ENCODE measurements at regions not wholly inside any gene's neighbourhood (a gene's known extent, or its start where the extent isn't known, plus 50 kb on each side); places are given as distances from the start of the nearest gene placed in this dataset.

GRCh38 chr10:42960991-42961795 lies 115.7 kb upstream of the RET start:
- ChIA-PET POLR2A (no interaction called here), CTCF (no interaction called here)
- DNase-seq: no peak
- H3K36me3 Mint-ChIP-seq (ENCODE audit: low read depth): no peaks in the 10 kb centered on the region
- H3K9me3 Mint-ChIP-seq: no peaks in the 10 kb centered on the region
- no peaks in the 10 kb centered on the region for H3K4me1 Mint-ChIP-seq
- H3K27ac Mint-ChIP-seq: no peak overlapping the region
- no peak overlapping the region for H3K4me3 Mint-ChIP-seq
- H3K27me3 Mint-ChIP-seq: peaks cover 14% of the 10 kb centered on the region

GRCh38 chr10:42961796-42962109 lies 115.1 kb upstream of the RET start:
- no peak for DNase-seq
- no peak overlapping the region for H3K27ac Mint-ChIP-seq
- CTCF ChIA-PET: no interaction called here
- POLR2A ChIA-PET: no interaction called here
- H3K27me3 Mint-ChIP-seq: peaks cover 14% of the 10 kb centered on the region
- no peaks in the 10 kb centered on the region for H3K4me1 Mint-ChIP-seq
- H3K4me3 Mint-ChIP-seq: no peak overlapping the region
- no peaks in the 10 kb centered on the region for H3K9me3 Mint-ChIP-seq
- H3K36me3 Mint-ChIP-seq (ENCODE audit: low read depth): no peaks in the 10 kb centered on the region

- CTCF ChIA-PET: no interaction called here
- H3K4me3 Mint-ChIP-seq: no peak overlapping the region
- H3K4me1 Mint-ChIP-seq: no peaks in the 10 kb centered on the region
- no peaks in the 10 kb centered on the region for H3K36me3 Mint-ChIP-seq (ENCODE audit: low read depth)
- peaks cover 11% of the 10 kb centered on the region for H3K27me3 Mint-ChIP-seq
- no peak for DNase-seq
- no peaks in the 10 kb centered on the region for H3K9me3 Mint-ChIP-seq
- H3K27ac Mint-ChIP-seq: no peak overlapping the region
- POLR2A ChIA-PET: no interaction called here
These were observed 114.6 kb upstream of the RET start for GRCh38 chr10:42962110-42962901.

- no peak for DNase-seq
- H3K4me1 Mint-ChIP-seq: no peaks in the 10 kb centered on the region
- no peaks in the 10 kb centered on the region for H3K9me3 Mint-ChIP-seq
- H3K36me3 Mint-ChIP-seq (ENCODE audit: low read depth): no peaks in the 10 kb centered on the region
- no peak overlapping the region for H3K27ac Mint-ChIP-seq
- peaks cover 11% of the 10 kb centered on the region for H3K27me3 Mint-ChIP-seq
- POLR2A ChIA-PET: no interaction called here
- CTCF ChIA-PET: no interaction called here
- no peak overlapping the region for H3K4me3 Mint-ChIP-seq
These were observed 114.0 kb upstream of the RET start for GRCh38 chr10:42962902-42963231.

- no peaks in the 10 kb centered on the region for H3K9me3 Mint-ChIP-seq
- peaks cover 15% of the 10 kb centered on the region for H3K27me3 Mint-ChIP-seq
- POLR2A ChIA-PET: no interaction called here
- no peak for DNase-seq
- no peak overlapping the region for H3K27ac Mint-ChIP-seq
- H3K36me3 Mint-ChIP-seq (ENCODE audit: low read depth): no peaks in the 10 kb centered on the region
- CTCF ChIA-PET: no interaction called here
- no peak overlapping the region for H3K4me3 Mint-ChIP-seq
- no peaks in the 10 kb centered on the region for H3K4me1 Mint-ChIP-seq
These were observed 113.6 kb upstream of the RET start for GRCh38 chr10:42963312-42963711.

- Mint-ChIP-seq H3K4me1 (no peaks in the 10 kb centered on the region), H3K9me3 (no peaks in the 10 kb centered on the region), H3K4me3 (no peak overlapping the region), H3K36me3 (ENCODE audit: low read depth) (no peaks in the 10 kb centered on the region), H3K27ac (no peak overlapping the region), H3K27me3 (peaks cover 13% of the 10 kb centered on the region)
- POLR2A ChIA-PET: no interaction called here
- CTCF ChIA-PET: no interaction called here
- DNase-seq: no peak
These were observed 107.7 kb upstream of the RET start for GRCh38 chr10:42969147-42969546.

GRCh38 chr10:42969909-42970308 lies 107.0 kb upstream of the RET start:
- Mint-ChIP-seq H3K27ac (no peak overlapping the region), H3K4me3 (no peak overlapping the region), H3K9me3 (no peaks in the 10 kb centered on the region), H3K36me3 (ENCODE audit: low read depth) (no peaks in the 10 kb centered on the region), H3K27me3 (peaks cover 10% of the 10 kb centered on the region), H3K4me1 (no peaks in the 10 kb centered on the region)
- POLR2A ChIA-PET: no interaction called here
- DNase-seq: no peak
- CTCF ChIA-PET: interaction anchor here (1.1 kb wide), 1 partner anchor 29 kb away, joined by 4 read pairs; no protein-coding TSS in a partner anchor

GRCh38 chr10:42970451-42971250 lies 106.2 kb upstream of the RET start:
- CTCF ChIA-PET: interaction anchor here (1.1 to 1.3 kb wide), 2 partner anchors 28 to 77 kb away, joined by 3 to 4 read pairs; no protein-coding TSS in a partner anchor

GRCh38 chr10:42971251-42971599 lies 105.6 kb upstream of the RET start:
- DNase-seq: no peak
- ChIA-PET POLR2A (no interaction called here), CTCF (interaction anchor here (1.1 to 1.3 kb wide), 2 partner anchors 27 to 78 kb away, joined by 3 to 4 read pairs; no protein-coding TSS in a partner anchor)
- no peak overlapping the region for H3K27ac Mint-ChIP-seq
- H3K4me1 Mint-ChIP-seq: no peaks in the 10 kb centered on the region
- H3K27me3 Mint-ChIP-seq: peaks cover 4% of the 10 kb centered on the region
- H3K4me3 Mint-ChIP-seq: no peak overlapping the region
- no peaks in the 10 kb centered on the region for H3K9me3 Mint-ChIP-seq
- H3K36me3 Mint-ChIP-seq (ENCODE audit: low read depth): no peaks in the 10 kb centered on the region

More at GRCh38 chr10:42970451-42971250, 106.2 kb upstream of the RET start:
- DNase-seq: no peak
- H3K36me3 Mint-ChIP-seq (ENCODE audit: low read depth): no peaks in the 10 kb centered on the region
- POLR2A ChIA-PET: no interaction called here
- no peaks in the 10 kb centered on the region for H3K9me3 Mint-ChIP-seq
- no peak overlapping the region for H3K4me3 Mint-ChIP-seq
- no peaks in the 10 kb centered on the region for H3K4me1 Mint-ChIP-seq
- H3K27ac Mint-ChIP-seq: no peak overlapping the region
- H3K27me3 Mint-ChIP-seq: peaks cover 8% of the 10 kb centered on the region

- DNase-seq: no peak
- ChIA-PET POLR2A (no interaction called here), CTCF (no interaction called here)
- Mint-ChIP-seq H3K27me3 (peaks cover 3% of the 10 kb centered on the region), H3K36me3 (ENCODE audit: low read depth) (no peaks in the 10 kb centered on the region), H3K27ac (no peak overlapping the region), H3K9me3 (no peaks in the 10 kb centered on the region), H3K4me1 (no peaks in the 10 kb centered on the region), H3K4me3 (no peak overlapping the region)
These were observed 103.9 kb upstream of the RET start for GRCh38 chr10:42972946-42973345.

GRCh38 chr10:42973411-42973810 lies 103.5 kb upstream of the RET start:
- ChIA-PET CTCF (no interaction called here), POLR2A (no interaction called here)
- no peaks in the 10 kb centered on the region for H3K4me1 Mint-ChIP-seq
- no peak overlapping the region for H3K4me3 Mint-ChIP-seq
- H3K27ac Mint-ChIP-seq: no peak overlapping the region
- no peaks in the 10 kb centered on the region for H3K36me3 Mint-ChIP-seq (ENCODE audit: low read depth)
- no peaks in the 10 kb centered on the region for H3K27me3 Mint-ChIP-seq
- no peaks in the 10 kb centered on the region for H3K9me3 Mint-ChIP-seq
- no peak for DNase-seq

GRCh38 chr10:42973870-42974692 lies 102.8 kb upstream of the RET start:
- H3K36me3 Mint-ChIP-seq (ENCODE audit: low read depth): no peaks in the 10 kb centered on the region
- no peaks in the 10 kb centered on the region for H3K9me3 Mint-ChIP-seq
- H3K4me3 Mint-ChIP-seq: no peak overlapping the region
- ChIA-PET CTCF (no interaction called here), POLR2A (no interaction called here)
- H3K4me1 Mint-ChIP-seq: no peaks in the 10 kb centered on the region
- H3K27me3 Mint-ChIP-seq: no peaks in the 10 kb centered on the region
- DNase-seq: no peak
- no peak overlapping the region for H3K27ac Mint-ChIP-seq

- no peaks in the 10 kb centered on the region for H3K27me3 Mint-ChIP-seq
- ChIA-PET CTCF (no interaction called here), POLR2A (no interaction called here)
These were observed 102.2 kb upstream of the RET start for GRCh38 chr10:42974693-42975002.

More at GRCh38 chr10:42974693-42975002, 102.2 kb upstream of the RET start:
- Mint-ChIP-seq H3K9me3 (no peaks in the 10 kb centered on the region), H3K36me3 (ENCODE audit: low read depth) (no peaks in the 10 kb centered on the region), H3K4me3 (no peak overlapping the region), H3K4me1 (peaks cover under 1% of the 10 kb centered on the region), H3K27ac (no peak overlapping the region)
- no peak for DNase-seq
